ENCODE measurements at regions not wholly inside any gene's neighbourhood (a gene's known extent, or its start where the extent isn't known, plus 50 kb on each side); places are given as distances from the start of the nearest gene placed in this dataset.

DNA sequence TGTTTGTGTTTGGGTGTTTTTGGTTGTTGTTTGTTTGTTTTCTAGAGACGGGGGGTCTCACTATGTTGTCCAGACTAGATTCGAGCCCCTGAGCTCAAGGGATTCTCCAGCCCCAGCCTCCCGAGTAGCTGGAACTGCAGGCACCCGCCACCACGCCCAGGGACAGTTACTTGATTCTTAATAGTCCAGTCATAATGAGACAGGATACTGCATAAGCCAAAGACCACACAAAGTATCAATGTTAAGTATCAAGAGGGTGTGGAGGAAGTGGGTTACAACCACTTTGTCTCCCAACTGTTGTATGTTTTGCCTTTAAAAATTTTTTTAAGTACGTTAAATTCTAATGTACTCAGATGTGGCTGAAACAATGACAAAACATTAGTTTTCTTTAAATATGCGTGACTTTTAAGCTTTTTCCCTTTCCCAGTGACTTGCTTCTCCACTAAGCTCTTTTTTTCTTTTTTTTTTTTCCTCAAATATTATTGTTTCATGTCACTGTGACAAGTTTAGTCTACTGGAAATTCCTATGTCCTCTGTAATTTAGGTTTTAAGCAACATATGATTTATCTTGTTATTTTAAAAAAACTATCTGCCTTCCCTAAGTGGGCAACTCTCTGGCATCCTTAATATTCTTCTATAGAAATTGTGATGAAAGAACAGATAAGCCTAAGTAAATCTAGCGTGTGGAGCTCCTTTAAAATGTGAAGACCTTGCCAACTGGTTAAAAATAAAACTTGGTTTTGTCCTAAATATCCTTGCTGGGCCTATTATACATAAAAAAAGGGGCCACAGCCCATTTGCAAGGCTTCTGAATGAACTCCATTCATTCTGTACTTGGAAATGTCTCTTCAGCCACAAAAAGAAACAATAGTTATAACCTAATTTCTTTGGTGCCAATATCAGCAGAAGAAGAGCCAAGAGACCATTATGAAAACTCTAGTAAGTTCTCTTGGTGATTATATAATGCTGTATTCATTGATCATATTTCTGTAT lies 56.2 kb upstream of the DPH5 start:
- DNase-seq (ENCODE audit: low spot score) = no peak

DNA sequence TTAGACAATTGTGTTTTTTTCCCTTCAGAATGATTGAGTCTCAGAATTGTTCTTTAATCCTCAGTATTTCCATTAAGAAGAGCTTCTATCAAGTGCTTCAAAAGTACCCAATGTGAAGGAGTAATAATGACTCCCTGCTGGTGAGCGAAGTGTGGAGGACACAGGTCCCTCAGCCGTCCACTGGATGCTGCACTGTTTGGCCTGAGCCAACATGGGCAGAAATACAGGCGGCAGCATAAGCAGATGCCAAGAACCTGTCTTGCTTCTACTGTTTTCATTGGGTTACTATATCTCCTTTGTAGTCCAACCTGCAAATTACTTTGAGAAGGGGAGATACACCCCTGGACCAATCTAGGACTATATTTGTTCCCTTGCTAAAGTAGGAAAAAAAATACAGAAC lies 55.3 kb upstream of the DPH5 start:
- DNase-seq (ENCODE audit: low spot score) = no peak

GRCh38 chr1:101079341-101079740 lies 53.8 kb upstream of the DPH5 start:
- no peak for DNase-seq (ENCODE audit: low spot score)

- no peak for DNase-seq (ENCODE audit: low spot score)
These were observed 52.3 kb upstream of the DPH5 start for GRCh38 chr1:101077849-101078248.

- no peak for DNase-seq (ENCODE audit: low spot score)
These were observed 50.3 kb upstream of the DPH5 start for GRCh38 chr1:101075926-101076325.
